ENCODE measurements at regions not wholly inside any gene's neighbourhood (a gene's known extent, or its start where the extent isn't known, plus 50 kb on each side); places are given as distances from the start of the nearest gene placed in this dataset.

DNA sequence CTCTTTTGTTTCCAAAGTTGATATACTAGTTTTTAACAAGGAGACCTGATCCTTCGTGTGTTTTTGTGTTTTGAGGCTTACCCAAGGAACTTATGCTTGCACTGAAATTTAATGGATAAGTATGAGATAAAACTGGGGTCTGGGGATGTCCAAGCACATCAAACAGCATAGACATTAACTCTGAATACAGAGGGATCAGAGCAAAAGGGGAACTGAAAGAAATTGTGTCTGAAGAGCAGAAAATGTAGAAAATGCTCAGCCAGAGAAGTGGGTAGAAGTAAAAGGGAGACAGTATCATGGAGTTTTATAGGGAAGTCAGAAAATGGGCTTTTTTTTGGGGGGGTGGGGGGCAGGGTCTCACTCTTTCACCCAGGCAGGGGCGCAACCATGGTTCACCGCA is 695.4 kb downstream of the ARAP2 start:
- TF ChIP-seq, protein P1, sequence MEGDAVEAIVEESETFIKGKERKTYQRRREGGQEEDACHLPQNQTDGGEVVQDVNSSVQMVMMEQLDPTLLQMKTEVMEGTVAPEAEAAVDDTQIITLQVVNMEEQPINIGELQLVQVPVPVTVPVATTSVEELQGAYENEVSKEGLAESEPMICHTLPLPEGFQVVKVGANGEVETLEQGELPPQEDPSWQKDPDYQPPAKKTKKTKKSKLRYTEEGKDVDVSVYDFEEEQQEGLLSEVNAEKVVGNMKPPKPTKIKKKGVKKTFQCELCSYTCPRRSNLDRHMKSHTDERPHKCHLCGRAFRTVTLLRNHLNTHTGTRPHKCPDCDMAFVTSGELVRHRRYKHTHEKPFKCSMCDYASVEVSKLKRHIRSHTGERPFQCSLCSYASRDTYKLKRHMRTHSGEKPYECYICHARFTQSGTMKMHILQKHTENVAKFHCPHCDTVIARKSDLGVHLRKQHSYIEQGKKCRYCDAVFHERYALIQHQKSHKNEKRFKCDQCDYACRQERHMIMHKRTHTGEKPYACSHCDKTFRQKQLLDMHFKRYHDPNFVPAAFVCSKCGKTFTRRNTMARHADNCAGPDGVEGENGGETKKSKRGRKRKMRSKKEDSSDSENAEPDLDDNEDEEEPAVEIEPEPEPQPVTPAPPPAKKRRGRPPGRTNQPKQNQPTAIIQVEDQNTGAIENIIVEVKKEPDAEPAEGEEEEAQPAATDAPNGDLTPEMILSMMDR (IDR thresholded peaks at IDR 0.05) = no peak
- TF ChIP-seq ZFX (IDR thresholded peaks at IDR 0.05; ENCODE audit: borderline replicate concordance) = no peak

Data from 22Rv1 (cell line).